Osteoblast (primary cell): ENCODE measurements at regions not wholly inside any gene's neighbourhood (a gene's known extent, or its start where the extent isn't known, plus 50 kb on each side); places are given as distances from the start of the nearest gene placed in this dataset.

Experiments used
- DNase-seq: peaks from one replicate; pipeline ENCODE4 v3.0.0; 2011; ENCODE audit warnings: low spot score, mixed read lengths; ENCODE audit not compliant: insufficient read length; ENCODE audit errors: missing footprints
- H2AFZ ChIP-seq: 2 replicates; pipeline ENCODE4 v1.6.0; 2011; ENCODE audit warnings: mild to moderate bottlenecking, low read length
- H3K27ac ChIP-seq: 2 replicates; pipeline ENCODE4 v1.5.1; 2011; ENCODE audit warnings: mild to moderate bottlenecking, low read depth, low read length, moderate library complexity
- H3K27me3 ChIP-seq: 2 replicates; pipeline ENCODE4 v1.6.0; 2012; ENCODE audit warnings: mild to moderate bottlenecking, control low read depth, inconsistent platforms, low read length, moderate library complexity; ENCODE audit not compliant: insufficient read depth
- H3K36me3 ChIP-seq: 2 replicates; pipeline ENCODE4 v1.5.1; 2011; ENCODE audit warnings: mild to moderate bottlenecking, low read length, control low read depth, moderate library complexity; ENCODE audit not compliant: insufficient read depth
- H3K4me1 ChIP-seq: 2 replicates; pipeline ENCODE4 v1.5.1; 2011; ENCODE audit warnings: mild to moderate bottlenecking, low read length, control low read depth, moderate library complexity; ENCODE audit not compliant: insufficient read depth
- H3K4me2 ChIP-seq: 2 replicates; pipeline ENCODE4 v1.6.0; 2011; ENCODE audit warnings: mild to moderate bottlenecking, low read length; ENCODE audit not compliant: insufficient read depth
- H3K4me3 ChIP-seq: fragments of 200-600 bp; sonication (generic); 3 replicates; pipeline ENCODE4 v1.5.1; 2012; ENCODE audit warnings: mild to moderate bottlenecking, low read length, inconsistent platforms; ENCODE audit not compliant: insufficient read depth
- H3K79me2 ChIP-seq: 2 replicates; pipeline ENCODE4 v1.6.0; 2012; ENCODE audit warnings: mild to moderate bottlenecking, low read length, control low read depth, inconsistent platforms; ENCODE audit not compliant: insufficient read depth
- H3K9me3 ChIP-seq: 2 replicates; pipeline ENCODE4 v1.5.1; 2011; ENCODE audit warnings: low read depth, low read length, control low read depth
- H4K20me1 ChIP-seq: 2 replicates; pipeline ENCODE4 v1.6.0; 2012; ENCODE audit warnings: mild to moderate bottlenecking, low read length, control low read depth; ENCODE audit not compliant: insufficient read depth
- CTCF ChIP-seq: IDR thresholded peaks from 2 replicates; pipeline ENCODE4 v1.5.1; 2011; ENCODE audit warnings: mild to moderate bottlenecking, low read depth, low read length, moderate library complexity; ENCODE audit errors: extremely low read depth

GRCh38 chr21:15279482-15279881 lies 214.7 kb upstream of the NRIP1 start:
- TF ChIP-seq CTCF: no peak
- Histone ChIP-seq H3K4me1 (no peaks in the 10 kb centered on the region), H3K4me3 (no peak overlapping the region), H3K9me3 (no peaks in the 10 kb centered on the region), H3K79me2 (no peaks in the 10 kb centered on the region), H3K27me3 (no peaks in the 10 kb centered on the region), H3K36me3 (no peaks in the 10 kb centered on the region), H4K20me1 (no peaks in the 10 kb centered on the region), H3K4me2 (no peak overlapping the region), H2AFZ (no peak overlapping the region), H3K27ac (no peak overlapping the region)
- DNase-seq: no peak

GRCh38 chr21:15281714-15282113 lies 216.9 kb upstream of the NRIP1 start:
- Histone ChIP-seq H3K79me2 (no peaks in the 10 kb centered on the region), H3K27ac (no peak overlapping the region), H4K20me1 (no peaks in the 10 kb centered on the region), H3K4me2 (no peak overlapping the region), H3K4me1 (no peaks in the 10 kb centered on the region), H3K9me3 (no peaks in the 10 kb centered on the region), H3K27me3 (no peaks in the 10 kb centered on the region), H3K36me3 (no peaks in the 10 kb centered on the region), H3K4me3 (no peak overlapping the region), H2AFZ (no peak overlapping the region)
- TF ChIP-seq CTCF: no peak
- DNase-seq: no peak

GRCh38 chr21:15282665-15283064 lies 217.9 kb upstream of the NRIP1 start:
- Histone ChIP-seq H4K20me1 (no peaks in the 10 kb centered on the region), H3K27ac (no peak overlapping the region), H3K4me2 (no peak overlapping the region), H3K36me3 (no peaks in the 10 kb centered on the region), H3K27me3 (no peaks in the 10 kb centered on the region), H3K4me1 (no peaks in the 10 kb centered on the region), H3K4me3 (no peak overlapping the region), H3K9me3 (no peaks in the 10 kb centered on the region), H2AFZ (no peak overlapping the region), H3K79me2 (no peaks in the 10 kb centered on the region)
- DNase-seq: no peak
- TF ChIP-seq CTCF: no peak

GRCh38 chr21:15283138-15283537 lies 218.3 kb upstream of the NRIP1 start:
- Histone ChIP-seq H3K4me2 (no peak overlapping the region), H3K4me1 (no peaks in the 10 kb centered on the region), H3K9me3 (no peaks in the 10 kb centered on the region), H3K79me2 (no peaks in the 10 kb centered on the region), H4K20me1 (no peaks in the 10 kb centered on the region), H3K27ac (no peak overlapping the region), H3K4me3 (no peak overlapping the region), H3K27me3 (no peaks in the 10 kb centered on the region), H3K36me3 (no peaks in the 10 kb centered on the region), H2AFZ (no peak overlapping the region)
- no peak for TF ChIP-seq CTCF
- DNase-seq: no peak
